HepG2 (cell line): ENCODE measurements at regions not wholly inside any gene's neighbourhood (a gene's known extent, or its start where the extent isn't known, plus 50 kb on each side); places are given as distances from the start of the nearest gene placed in this dataset.
A peak's percentile ranks its signal among the peaks of the same experiment; 100 is the strongest.

ENCODE experiments used
- BRD4 ChIP-seq: sonication (generic); formaldehyde crosslinking; IDR thresholded peaks from 2 replicates; pipeline ENCODE4 v1.4.0; 2020; ENCODE audit warnings: missing genetic modification reagents
- CCAR2 ChIP-seq: fragments of 200-400 bp; formaldehyde crosslinking; optimal IDR thresholded peaks from 2 replicates; pipeline ENCODE3; 2018; ENCODE audit warnings: low read depth, mild to moderate bottlenecking, low read length, moderate library complexity
- GTF2F1 ChIP-seq: fragments of 150-350 bp; IDR thresholded peaks from 2 replicates; pipeline ENCODE4 v1.6.1; 2014; ENCODE audit warnings: low read length
- KDM5B ChIP-seq: sonication (generic); formaldehyde crosslinking; IDR thresholded peaks from 2 replicates; pipeline ENCODE4 v1.4.0; 2020; ENCODE audit warnings: missing genetic modification reagents, mild to moderate bottlenecking, borderline replicate concordance
- NFYC ChIP-seq: IDR thresholded peaks from 2 replicates; pipeline ENCODE4 v1.6.1; 2016; ENCODE audit warnings: missing genetic modification reagents, missing compliant biosample characterization
- POGZ ChIP-seq: sonication (generic); formaldehyde crosslinking; IDR thresholded peaks from 2 replicates; pipeline ENCODE4 v1.4.0; 2020; ENCODE audit warnings: mild to moderate bottlenecking, missing genetic modification reagents
- SRSF1 ChIP-seq: fragments of 200-400 bp; formaldehyde crosslinking; optimal IDR thresholded peaks from 2 replicates; pipeline ENCODE3; 2017; ENCODE audit warnings: mild to moderate bottlenecking, low read depth, low read length, moderate library complexity
- STAT5B ChIP-seq: sonication (generic); formaldehyde crosslinking; IDR thresholded peaks from 2 replicates; pipeline ENCODE4 v1.4.0; 2020; ENCODE audit warnings: missing genetic modification reagents
- TAF15 ChIP-seq: fragments of 200-400 bp; formaldehyde crosslinking; IDR thresholded peaks from one replicate; pipeline ENCODE4 v1.6.1; 2018; ENCODE audit warnings: mild to moderate bottlenecking, low read depth, low read length; ENCODE audit not compliant: poor library complexity, severe bottlenecking
- ZFP82 ChIP-seq: sonication (generic); formaldehyde crosslinking; IDR thresholded peaks from 2 replicates; pipeline ENCODE4 v1.5.1; 2020; ENCODE audit warnings: mild to moderate bottlenecking, missing genetic modification reagents, borderline replicate concordance
- ZIK1 ChIP-seq: sonication (generic); formaldehyde crosslinking; IDR thresholded peaks from 2 replicates; pipeline ENCODE4 v1.5.0; 2020; ENCODE audit warnings: mild to moderate bottlenecking, low read depth, missing genetic modification reagents, borderline replicate concordance
- ZMYM4 ChIP-seq: sonication (generic); formaldehyde crosslinking; IDR thresholded peaks from 2 replicates; pipeline ENCODE4 v1.8.1; 2023; ENCODE audit warnings: mild to moderate bottlenecking, missing genetic modification reagents
- ZNF207 ChIP-seq: fragments of 450-650 bp; IDR thresholded peaks from 2 replicates; pipeline ENCODE4 v1.6.1; 2016; ENCODE audit warnings: antibody characterized with exemption, borderline replicate concordance
- ZNF354B ChIP-seq: sonication (generic); formaldehyde crosslinking; IDR thresholded peaks from 2 replicates; pipeline ENCODE4 v1.8.0; 2022; ENCODE audit warnings: mild to moderate bottlenecking, missing genetic modification reagents
- ZNF430 ChIP-seq: sonication (generic); formaldehyde crosslinking; IDR thresholded peaks from 2 replicates; pipeline ENCODE4 v1.9.0; 2021; ENCODE audit warnings: mild to moderate bottlenecking, missing genetic modification reagents
- ZNF558 ChIP-seq: sonication (generic); formaldehyde crosslinking; IDR thresholded peaks from 2 replicates; pipeline ENCODE4 v1.9.0; 2022; ENCODE audit warnings: mild to moderate bottlenecking, missing genetic modification reagents, borderline replicate concordance
- ZNF646 ChIP-seq: sonication (generic); formaldehyde crosslinking; IDR thresholded peaks from 2 replicates; pipeline ENCODE4 v1.9.0; 2021; ENCODE audit warnings: mild to moderate bottlenecking, missing genetic modification reagents
- ZNF782 ChIP-seq: sonication (generic); formaldehyde crosslinking; IDR thresholded peaks from 2 replicates; pipeline ENCODE4 v1.4.0; 2020; ENCODE audit warnings: missing genetic modification reagents, mild to moderate bottlenecking, borderline replicate concordance
- ZXDC ChIP-seq: sonication (generic); formaldehyde crosslinking; IDR thresholded peaks from 2 replicates; pipeline ENCODE4 v1.5.0; 2020; ENCODE audit warnings: mild to moderate bottlenecking, missing genetic modification reagents
- TF ChIP-seq, protein P1 (sequence below): IDR thresholded peaks from 2 replicates; pipeline ENCODE4 v1.6.1; 2016; ENCODE audit warnings: low read depth, control low read depth

- TF ChIP-seq ZMYM4 (CRISPR knock-in tag) (peak; percentile 81), BRD4 (peak; percentile 95), ZNF646 (CRISPR knock-in tag) (no peak), GTF2F1 (no peak), STAT5B (CRISPR knock-in tag) (0 out of 2 replicates have a peak, but pooled peaks have one; percentile 6), TAF15 (no peak), ZNF430 (CRISPR knock-in tag) (peak; percentile 92), KDM5B (CRISPR knock-in tag) (no peak; the same call in 1 of the 2 replicates), ZNF558 (CRISPR knock-in tag) (no peak; the same call in 1 of the 2 replicates), ZXDC (CRISPR knock-in tag) (peak; percentile 83; the same call in 1 of the 2 replicates), CCAR2 (no peak), POGZ (peak; percentile 92), ZIK1 (CRISPR knock-in tag) (0 out of 2 replicates have a peak, but pooled peaks have one; percentile 60), ZNF354B (CRISPR knock-in tag) (0 out of 2 replicates have a peak, but pooled peaks have one; percentile 30), NFYC (CRISPR knock-in tag) (peak; percentile 44), ZNF782 (CRISPR knock-in tag) (no peak), SRSF1 (no peak), ZFP82 (CRISPR knock-in tag) (no peak), ZNF207 (no peak)
- TF ChIP-seq, protein P1, sequence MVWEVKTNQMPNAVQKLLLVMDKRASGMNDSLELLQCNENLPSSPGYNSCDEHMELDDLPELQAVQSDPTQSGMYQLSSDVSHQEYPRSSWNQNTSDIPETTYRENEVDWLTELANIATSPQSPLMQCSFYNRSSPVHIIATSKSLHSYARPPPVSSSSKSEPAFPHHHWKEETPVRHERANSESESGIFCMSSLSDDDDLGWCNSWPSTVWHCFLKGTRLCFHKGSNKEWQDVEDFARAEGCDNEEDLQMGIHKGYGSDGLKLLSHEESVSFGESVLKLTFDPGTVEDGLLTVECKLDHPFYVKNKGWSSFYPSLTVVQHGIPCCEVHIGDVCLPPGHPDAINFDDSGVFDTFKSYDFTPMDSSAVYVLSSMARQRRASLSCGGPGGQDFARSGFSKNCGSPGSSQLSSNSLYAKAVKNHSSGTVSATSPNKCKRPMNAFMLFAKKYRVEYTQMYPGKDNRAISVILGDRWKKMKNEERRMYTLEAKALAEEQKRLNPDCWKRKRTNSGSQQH (CRISPR knock-in tag): peak; percentile 72; the same call in 1 of the 2 replicates
These were observed 138.9 kb upstream of the RFC3 start (continued) for GRCh38 chr13:33678906-33679657.
